ENCODE measurements at regions not wholly inside any gene's neighbourhood (a gene's known extent, or its start where the extent isn't known, plus 50 kb on each side); places are given as distances from the start of the nearest gene placed in this dataset.

DNA sequence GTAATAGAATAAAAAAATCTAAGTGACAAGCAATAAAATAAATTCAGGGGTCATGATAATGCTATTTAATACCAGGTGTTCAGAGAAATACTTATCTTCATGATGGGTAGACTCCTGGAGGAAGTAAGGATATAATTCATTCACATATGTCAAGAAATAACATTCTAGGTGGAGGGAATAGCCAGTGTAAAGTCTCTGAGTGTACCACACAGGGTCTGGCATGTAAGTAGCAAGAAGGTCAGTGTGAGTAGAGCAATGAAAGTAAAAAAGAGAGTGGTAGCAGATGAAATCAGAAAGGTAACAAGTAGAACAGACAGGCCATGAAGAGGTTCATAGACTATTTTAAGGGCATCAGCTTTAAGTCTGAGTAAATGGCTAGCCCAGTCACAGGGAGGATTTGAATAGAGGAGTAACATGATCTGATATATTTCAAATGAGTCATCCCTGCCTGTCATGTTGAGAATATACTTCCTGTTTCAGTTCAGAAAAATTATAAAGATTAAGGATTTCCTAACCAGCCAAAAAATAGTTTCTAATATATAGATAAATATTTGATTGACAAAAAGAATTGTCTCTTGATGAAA lies 519.9 kb downstream of the C12orf50 start:
- H3K9me3 ChIP-seq (ENCODE audit: low read length), result no peaks in the 10 kb centered on the region
- no peak overlapping the region for H2AFZ ChIP-seq (ENCODE audit: low read length)
- H3K4me3 ChIP-seq (ENCODE audit: low read depth, low read length, poor library complexity, severe bottlenecking), result no peak overlapping the region
- no peak overlapping the region for H3K9ac ChIP-seq (ENCODE audit: low read length)
- no peaks in the 10 kb centered on the region for H3K4me1 ChIP-seq (ENCODE audit: insufficient read depth, low read length, severe bottlenecking)
- H3K79me2 ChIP-seq (ENCODE audit: insufficient read depth, low read length), result no peaks in the 10 kb centered on the region
- H3K4me2 ChIP-seq (ENCODE audit: low read length), result no peak overlapping the region
- H3K27ac ChIP-seq (ENCODE audit: low read depth, low read length, poor library complexity, severe bottlenecking), result no peak overlapping the region
- TF ChIP-seq CTCF (IDR thresholded peaks at IDR 0.05; ENCODE audit: low read length), result no peak
- TF ChIP-seq EZH2 (IDR thresholded peaks at IDR 0.05; ENCODE audit: borderline replicate concordance, low read length), result no peak
- H4K20me1 ChIP-seq (ENCODE audit: insufficient read depth, low read length), result no peaks in the 10 kb centered on the region
- H3F3A ChIP-seq (ENCODE audit: insufficient read depth, low read length), result no peaks in the 10 kb centered on the region
- H3K36me3 ChIP-seq (ENCODE audit: insufficient read depth, low read length), result no peaks in the 10 kb centered on the region
- no peaks in the 10 kb centered on the region for H3K27me3 ChIP-seq (ENCODE audit: insufficient read depth, low read length)
- H3K9me2 ChIP-seq (ENCODE audit: low read depth, low read length), result no peaks in the 10 kb centered on the region

GRCh38 chr12:87491598-87491997 lies 537.6 kb downstream of the C12orf50 start:
- no peaks in the 10 kb centered on the region for H3K9me2 ChIP-seq (ENCODE audit: low read depth, low read length)
- no peaks in the 10 kb centered on the region for H3K9me3 ChIP-seq (ENCODE audit: low read length)
- no peak overlapping the region for H3K27ac ChIP-seq (ENCODE audit: low read depth, low read length, poor library complexity, severe bottlenecking)
- H4K20me1 ChIP-seq (ENCODE audit: insufficient read depth, low read length), result no peaks in the 10 kb centered on the region
- no peak overlapping the region for H3K4me2 ChIP-seq (ENCODE audit: low read length)
- no peaks in the 10 kb centered on the region for H3K79me2 ChIP-seq (ENCODE audit: insufficient read depth, low read length)
- H3K4me3 ChIP-seq (ENCODE audit: low read depth, low read length, poor library complexity, severe bottlenecking), result no peak overlapping the region
- H3K4me1 ChIP-seq (ENCODE audit: insufficient read depth, low read length, severe bottlenecking), result no peaks in the 10 kb centered on the region
- H3K9ac ChIP-seq (ENCODE audit: low read length), result no peak overlapping the region
- no peaks in the 10 kb centered on the region for H3K36me3 ChIP-seq (ENCODE audit: insufficient read depth, low read length)
- H2AFZ ChIP-seq (ENCODE audit: low read length), result no peak overlapping the region
- no peak for TF ChIP-seq CTCF (IDR thresholded peaks at IDR 0.05; ENCODE audit: low read length)
- TF ChIP-seq EZH2 (IDR thresholded peaks at IDR 0.05; ENCODE audit: borderline replicate concordance, low read length), result no peak
- no peaks in the 10 kb centered on the region for H3F3A ChIP-seq (ENCODE audit: insufficient read depth, low read length)
- H3K27me3 ChIP-seq (ENCODE audit: insufficient read depth, low read length), result no peaks in the 10 kb centered on the region

DNA sequence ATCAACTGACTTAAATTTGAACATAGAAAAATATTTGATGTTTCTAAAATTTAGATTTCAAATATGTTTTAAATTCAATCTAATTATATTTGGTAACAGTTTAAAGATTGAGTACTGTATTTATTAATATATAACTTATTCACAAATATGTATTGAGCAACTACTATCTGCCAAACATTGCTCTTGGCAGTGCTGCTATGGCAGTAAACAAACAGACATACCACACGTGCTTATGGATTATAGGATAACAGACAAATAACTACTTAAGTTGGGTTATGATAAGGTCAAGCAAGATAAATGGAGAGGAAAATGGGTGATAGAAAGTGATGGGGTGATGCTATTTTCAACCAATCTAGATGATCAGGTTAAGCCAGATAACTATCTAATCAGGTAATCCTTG lies 538.1 kb downstream of the C12orf50 start:
- H3K79me2 ChIP-seq (ENCODE audit: insufficient read depth, low read length), result no peaks in the 10 kb centered on the region
- H3K27me3 ChIP-seq (ENCODE audit: insufficient read depth, low read length), result no peaks in the 10 kb centered on the region
- no peak overlapping the region for H2AFZ ChIP-seq (ENCODE audit: low read length)
- H3K4me2 ChIP-seq (ENCODE audit: low read length), result no peak overlapping the region
- no peak overlapping the region for H3K4me3 ChIP-seq (ENCODE audit: low read depth, low read length, poor library complexity, severe bottlenecking)
- no peak overlapping the region for H3K27ac ChIP-seq (ENCODE audit: low read depth, low read length, poor library complexity, severe bottlenecking)
- no peak for TF ChIP-seq CTCF (IDR thresholded peaks at IDR 0.05; ENCODE audit: low read length)
- no peaks in the 10 kb centered on the region for H3F3A ChIP-seq (ENCODE audit: insufficient read depth, low read length)
- H3K9me3 ChIP-seq (ENCODE audit: low read length), result no peaks in the 10 kb centered on the region
- no peaks in the 10 kb centered on the region for H3K36me3 ChIP-seq (ENCODE audit: insufficient read depth, low read length)
- H3K4me1 ChIP-seq (ENCODE audit: insufficient read depth, low read length, severe bottlenecking), result no peaks in the 10 kb centered on the region
- no peaks in the 10 kb centered on the region for H4K20me1 ChIP-seq (ENCODE audit: insufficient read depth, low read length)
- H3K9me2 ChIP-seq (ENCODE audit: low read depth, low read length), result no peaks in the 10 kb centered on the region
- H3K9ac ChIP-seq (ENCODE audit: low read length), result no peak overlapping the region

All from OCI-LY1 (cell line).